ENCODE measurements at regions not wholly inside any gene's neighbourhood (a gene's known extent, or its start where the extent isn't known, plus 50 kb on each side); places are given as distances from the start of the nearest gene placed in this dataset.

DNA sequence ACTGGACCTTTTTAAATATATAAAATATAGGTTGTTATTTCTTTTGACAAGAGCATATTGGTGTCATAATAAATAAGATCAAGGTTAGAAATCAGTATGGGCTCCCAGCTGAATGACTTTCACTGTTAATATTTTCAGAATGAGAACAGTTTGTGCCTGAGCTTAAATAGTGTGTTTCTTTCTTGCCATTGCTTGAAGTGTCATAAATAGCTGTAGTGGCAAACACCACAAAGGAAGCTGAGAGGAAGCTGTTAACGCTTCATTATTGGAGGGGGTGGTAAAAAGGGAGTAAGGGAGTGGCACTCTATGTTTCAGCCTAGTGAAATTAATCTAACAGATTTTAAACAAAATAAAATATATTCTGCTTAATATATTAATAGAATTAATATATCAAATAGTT lies 1089.8 kb upstream of the NCAM2 start:
- TF ChIP-seq POLR2A (IDR thresholded peaks at IDR 0.05; ENCODE audit: low read length) (no peak), GATA1 (IDR thresholded peaks at IDR 0.05; ENCODE audit: low read depth, low read length) (no peak)
